Hematopoietic multipotent progenitor cell treated with erythropoietin and hydrocortisone succinate and interleukin-3 and kit ligand, for 15 days (in vitro differentiated cells): ENCODE measurements at regions not wholly inside any gene's neighbourhood (a gene's known extent, or its start where the extent isn't known, plus 50 kb on each side); places are given as distances from the start of the nearest gene placed in this dataset.

Source experiments
- DNase-seq: peaks from one replicate; pipeline ENCODE4 v3.0.0-alpha.2; 2015; ENCODE audit warnings: low spot score

- no peak for DNase-seq
These were observed 78.4 kb upstream of the RGS21 start for GRCh38 chr1:192238421-192238820.

GRCh38 chr1:192243721-192244120 lies 73.1 kb upstream of the RGS21 start:
- DNase-seq, result no peak

- no peak for DNase-seq
These were observed 65.1 kb upstream of the RGS21 start for GRCh38 chr1:192251735-192252134.

- no peak for DNase-seq
These were observed 64.0 kb upstream of the RGS21 start for GRCh38 chr1:192252776-192253175.

GRCh38 chr1:192256674-192257334 lies 60.0 kb upstream of the RGS21 start:
- DNase-seq, result peak; percentile 19

GRCh38 chr1:192260076-192260475 lies 56.7 kb upstream of the RGS21 start:
- DNase-seq, result peak; percentile 63

GRCh38 chr1:192261476-192261875 lies 55.3 kb upstream of the RGS21 start:
- no peak for DNase-seq

GRCh38 chr1:192263436-192263835 lies 53.4 kb upstream of the RGS21 start:
- DNase-seq, result no peak

- DNase-seq, result no peak
These were observed 51.1 kb upstream of the RGS21 start for GRCh38 chr1:192265516-192266173.

GRCh38 chr1:192266645-192267044 lies 50.1 kb upstream of the RGS21 start:
- peak; percentile 14 for DNase-seq
